ENCODE measurements at regions not wholly inside any gene's neighbourhood (a gene's known extent, or its start where the extent isn't known, plus 50 kb on each side); places are given as distances from the start of the nearest gene placed in this dataset.

- TF ChIP-seq ELF1 (IDR thresholded peaks at IDR 0.05) (no peak), CTCF (IDR thresholded peaks at IDR 0.05) (no peak), USF2 (IDR thresholded peaks at IDR 0.05; ENCODE audit: borderline replicate concordance, low read depth, low read length) (no peak), TEAD4 (IDR thresholded peaks at IDR 0.05; ENCODE audit: borderline replicate concordance, insufficient read depth) (no peak)
Observed at GRCh38 chr2:156023229-156023869, 309.2 kb downstream of the NR4A2 start.
